ENCODE measurements at regions not wholly inside any gene's neighbourhood (a gene's known extent, or its start where the extent isn't known, plus 50 kb on each side); places are given as distances from the start of the nearest gene placed in this dataset.

DNA sequence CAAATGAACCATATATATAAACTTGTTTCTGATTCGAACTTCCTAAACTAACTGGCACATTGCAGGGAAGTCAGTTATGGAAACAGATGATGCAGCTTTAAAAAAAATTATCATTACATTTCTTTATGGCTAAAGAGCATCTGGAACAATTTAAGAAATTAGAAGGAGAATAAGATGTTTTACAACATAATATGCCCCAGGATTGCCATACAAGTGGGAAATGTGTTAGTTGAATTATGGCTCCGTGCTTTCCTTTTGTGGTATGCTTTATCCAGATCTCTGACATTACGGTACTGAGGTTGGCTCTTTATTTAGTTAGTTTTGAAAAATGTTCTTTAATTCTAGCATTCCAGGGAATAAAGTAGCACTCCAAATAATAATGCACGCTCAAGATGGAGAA lies 343.0 kb upstream of the ZFP64 start:
- TF ChIP-seq EZH2phosphoT487 (IDR thresholded peaks at IDR 0.05; ENCODE audit: insufficient read depth, low read depth) (no peak), EZH2 (IDR thresholded peaks at IDR 0.05; ENCODE audit: insufficient read depth, poor library complexity, severe bottlenecking) (no peak)
